HG02840 (cell line): ENCODE measurements at regions not wholly inside any gene's neighbourhood (a gene's known extent, or its start where the extent isn't known, plus 50 kb on each side); places are given as distances from the start of the nearest gene placed in this dataset.

ENCODE experiments used
- ATAC-seq: cut with Tn5 transposase; IDR thresholded peaks from one replicate; pipeline ENCODE4 v1.9.1; 2021; ENCODE audit warnings: mild to moderate bottlenecking, moderate library complexity, moderate number of reproducible peaks; ENCODE audit not compliant: unreplicated experiment, low FRiP score

- ATAC-seq: no peak
Observed at GRCh38 chrX:78496483-78496882, 162.6 kb downstream of the RTL3 start.

- no peak for ATAC-seq
Observed at GRCh38 chrX:78493180-78493579, 165.8 kb upstream of the CYSLTR1 start.

GRCh38 chrX:78476701-78477100 is 149.3 kb upstream of the CYSLTR1 start:
- no peak for ATAC-seq

GRCh38 chrX:78456909-78457308 is 129.5 kb upstream of the CYSLTR1 start:
- no peak for ATAC-seq

- ATAC-seq: no peak
Observed at GRCh38 chrX:78455901-78456300, 128.5 kb upstream of the CYSLTR1 start.

GRCh38 chrX:78452356-78452755 is 124.9 kb upstream of the CYSLTR1 start:
- no peak for ATAC-seq

GRCh38 chrX:78437621-78438020 is 110.2 kb upstream of the CYSLTR1 start:
- no peak for ATAC-seq

GRCh38 chrX:78429172-78429571 is 101.8 kb upstream of the CYSLTR1 start:
- ATAC-seq: no peak

GRCh38 chrX:78388663-78389062 is 61.3 kb upstream of the CYSLTR1 start:
- ATAC-seq: no peak

- no peak for ATAC-seq
Observed at GRCh38 chrX:78387364-78387763, 60.0 kb upstream of the CYSLTR1 start.

GRCh38 chrX:78384486-78384885 is 57.1 kb upstream of the CYSLTR1 start:
- no peak for ATAC-seq

GRCh38 chrX:78383594-78383993 is 56.2 kb upstream of the CYSLTR1 start:
- ATAC-seq: no peak

GRCh38 chrX:78378476-78379115 is 51.2 kb upstream of the CYSLTR1 start:
- no peak for ATAC-seq
